Lower leg skin (tissue), 4 donors: ENCODE measurements at regions not wholly inside any gene's neighbourhood (a gene's known extent, or its start where the extent isn't known, plus 50 kb on each side); places are given as distances from the start of the nearest gene placed in this dataset.

Experiments
- DNase-seq, 2 donors: peaks; one replicate each; pipeline ENCODE4 v3.0.0-alpha.2; 2019; ENCODE audit warnings: low spot score in 2 of 2
- H3K4me3 ChIP-seq: fragments of 200-600 bp; sonication (generic); 2 replicates; pipeline ENCODE4 v1.5.1; 2017; ENCODE audit warnings: mild to moderate bottlenecking, low read depth; ENCODE audit not compliant: poor library complexity, severe bottlenecking
- POLR2A ChIP-seq, 2 donors: fragments of 450-650 bp; IDR thresholded peaks; one replicate each; pipeline ENCODE4 v1.6.1; 2016 to 2017; ENCODE audit warnings: antibody characterized with exemption in 2 of 2, mild to moderate bottlenecking in 1 of 2, moderate library complexity in 1 of 2
- WGBS, 2 donors: methylation state at CpG; one replicate each; pipeline ENCODE4 v1.1.5; 2018; 5-methylcytosine and 5-hydroxymethylcytosine counted together
- intact Hi-C: fragments of 100-400 bp; cut with DNase I; formaldehyde crosslinking; loops from one replicate; pipeline ENCODE4 v1.15.0; 2023; ENCODE audit warnings: low total_unique reads
- TF ChIP-seq, protein P1 (sequence below), 3 donors: fragments of 450-650 bp; IDR thresholded peaks; one replicate each; pipeline ENCODE4 v1.5.1; 2016; ENCODE audit warnings: antibody characterized with exemption in 3 of 3, mild to moderate bottlenecking in 3 of 3, moderate library complexity in 2 of 3

DNA sequence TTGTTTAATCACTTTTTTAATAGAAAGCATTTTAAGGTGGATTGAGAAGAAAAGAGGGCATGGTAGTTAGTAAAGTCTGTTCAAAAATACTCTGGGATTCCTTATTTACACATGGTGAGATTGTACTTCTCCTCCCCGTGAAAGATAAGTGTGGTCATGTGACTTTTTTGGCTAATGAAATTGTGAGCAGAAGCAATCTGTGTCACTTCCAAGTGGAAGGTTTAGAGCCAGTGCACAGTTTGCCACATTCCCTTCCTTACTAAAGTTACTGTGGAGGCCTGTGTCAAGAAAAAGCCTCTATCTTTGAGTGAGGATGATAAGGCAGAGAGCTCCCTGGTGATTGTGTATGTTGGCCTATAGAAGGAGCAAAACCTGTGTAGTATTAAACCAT, 471.3 kb downstream of the OMA1 start:
- no peak overlapping the region for H3K4me3 ChIP-seq
- TF ChIP-seq POLR2A (IDR thresholded peaks at IDR 0.05): no peak
- TF ChIP-seq, protein P1, sequence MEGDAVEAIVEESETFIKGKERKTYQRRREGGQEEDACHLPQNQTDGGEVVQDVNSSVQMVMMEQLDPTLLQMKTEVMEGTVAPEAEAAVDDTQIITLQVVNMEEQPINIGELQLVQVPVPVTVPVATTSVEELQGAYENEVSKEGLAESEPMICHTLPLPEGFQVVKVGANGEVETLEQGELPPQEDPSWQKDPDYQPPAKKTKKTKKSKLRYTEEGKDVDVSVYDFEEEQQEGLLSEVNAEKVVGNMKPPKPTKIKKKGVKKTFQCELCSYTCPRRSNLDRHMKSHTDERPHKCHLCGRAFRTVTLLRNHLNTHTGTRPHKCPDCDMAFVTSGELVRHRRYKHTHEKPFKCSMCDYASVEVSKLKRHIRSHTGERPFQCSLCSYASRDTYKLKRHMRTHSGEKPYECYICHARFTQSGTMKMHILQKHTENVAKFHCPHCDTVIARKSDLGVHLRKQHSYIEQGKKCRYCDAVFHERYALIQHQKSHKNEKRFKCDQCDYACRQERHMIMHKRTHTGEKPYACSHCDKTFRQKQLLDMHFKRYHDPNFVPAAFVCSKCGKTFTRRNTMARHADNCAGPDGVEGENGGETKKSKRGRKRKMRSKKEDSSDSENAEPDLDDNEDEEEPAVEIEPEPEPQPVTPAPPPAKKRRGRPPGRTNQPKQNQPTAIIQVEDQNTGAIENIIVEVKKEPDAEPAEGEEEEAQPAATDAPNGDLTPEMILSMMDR (IDR thresholded peaks at IDR 0.05): no peak
- intact Hi-C loops: no loop called here
- DNase-seq: no peak
- WGBS, 2 donors: 15 to 19% methylated on average over 1 of the region's 1 CpG

DNA sequence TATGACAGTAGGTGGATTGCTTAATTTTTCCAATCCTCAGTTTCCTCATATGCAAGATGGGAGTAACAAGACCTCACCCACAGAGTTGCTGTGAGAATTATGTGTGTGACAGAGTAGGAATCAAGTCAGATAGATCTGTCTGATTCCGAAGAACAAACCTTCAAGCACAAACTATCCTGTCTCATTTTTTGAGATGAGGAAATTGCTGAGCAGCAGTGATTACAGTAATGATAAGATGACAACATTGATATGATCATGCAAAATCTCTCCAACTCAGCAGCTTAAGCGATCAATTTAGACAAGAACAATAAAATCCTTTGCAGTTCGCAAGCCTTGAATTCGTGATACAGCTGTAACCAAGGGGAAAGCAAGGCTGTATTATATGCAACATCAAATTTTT, 474.1 kb downstream of the OMA1 start:
- no peak for DNase-seq
- H3K4me3 ChIP-seq: no peak overlapping the region
- intact Hi-C loops: no loop called here
- 66 to 72% methylated on average over 4 of the region's 4 CpGs for WGBS, 2 donors
- TF ChIP-seq, protein P1 (IDR thresholded peaks at IDR 0.05): no peak
- no peak for TF ChIP-seq POLR2A (IDR thresholded peaks at IDR 0.05)

DNA sequence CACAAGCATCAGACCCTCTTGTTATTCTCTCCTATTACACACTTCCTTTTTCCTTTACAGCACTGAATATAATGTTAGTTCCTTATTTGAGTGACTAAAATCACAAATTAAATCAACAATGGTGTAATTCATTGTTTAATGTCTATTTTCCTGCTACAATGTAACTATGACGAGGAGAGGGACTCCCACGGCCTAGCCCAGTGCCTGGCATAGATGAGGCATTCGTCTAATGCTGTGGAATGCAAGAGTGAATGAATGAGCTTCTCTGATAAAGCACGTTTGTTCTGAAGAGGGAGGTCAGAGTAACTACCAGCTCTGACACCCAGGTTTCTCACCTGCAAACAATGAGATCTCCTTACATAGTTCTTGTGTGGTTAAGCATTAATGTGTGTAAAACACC, 479.4 kb downstream of the OMA1 start:
- 74 to 80% methylated on average over 4 of the region's 4 CpGs for WGBS, 2 donors
- TF ChIP-seq POLR2A (IDR thresholded peaks at IDR 0.05): no peak
- TF ChIP-seq, protein P1 (IDR thresholded peaks at IDR 0.05): no peak
- no peak overlapping the region for H3K4me3 ChIP-seq
- intact Hi-C loops: no loop called here
- DNase-seq: no peak

DNA sequence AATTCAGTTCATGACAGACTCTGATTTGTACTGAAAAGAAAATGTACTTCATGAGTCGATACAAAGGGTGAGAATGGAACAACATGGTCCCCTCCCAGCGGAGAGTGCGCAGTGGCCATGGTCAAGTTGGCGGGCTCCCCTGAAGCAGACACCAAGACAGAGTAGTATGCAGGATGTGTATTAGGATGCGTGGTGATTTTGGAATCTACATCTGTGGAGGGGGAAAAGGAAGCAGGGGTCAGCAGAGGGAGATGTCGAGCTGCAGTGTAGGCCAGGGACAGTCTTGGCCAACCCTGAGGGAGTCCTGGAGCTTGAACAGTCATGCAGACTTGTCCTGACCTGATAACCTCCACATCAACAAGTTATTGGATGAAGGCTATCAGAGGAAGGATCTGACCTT, 481.0 kb downstream of the OMA1 start:
- 89% methylated on average over 6 of the region's 6 CpGs for WGBS, 2 donors
- no peak overlapping the region for H3K4me3 ChIP-seq
- intact Hi-C loops: no loop called here
- no peak for DNase-seq
- TF ChIP-seq POLR2A (IDR thresholded peaks at IDR 0.05): no peak
- TF ChIP-seq, protein P1 (IDR thresholded peaks at IDR 0.05): no peak

DNA sequence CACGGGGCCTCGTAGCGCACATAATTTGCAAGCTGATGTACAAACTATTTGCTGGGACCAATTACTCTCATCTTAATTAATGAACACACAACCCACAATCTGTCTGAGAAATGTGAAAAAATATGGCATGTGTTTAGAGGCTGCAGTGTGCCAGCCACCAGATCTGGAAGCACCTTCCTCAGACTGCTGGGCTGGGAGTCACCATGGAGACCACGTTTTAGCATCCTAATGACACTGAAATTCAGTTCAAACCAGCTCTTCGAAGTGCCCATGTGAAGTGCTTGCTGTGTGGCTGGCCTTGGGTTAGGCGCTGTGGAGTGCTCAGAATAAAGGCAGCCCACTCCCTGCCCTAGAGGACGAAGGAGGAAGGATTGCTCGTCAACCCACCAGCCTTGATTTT, 482.4 kb downstream of the OMA1 start:
- no peak for DNase-seq
- TF ChIP-seq POLR2A (IDR thresholded peaks at IDR 0.05): no peak
- TF ChIP-seq, protein P1 (IDR thresholded peaks at IDR 0.05): no peak
- 85 to 89% methylated on average over 8 of the region's 8 CpGs for WGBS, 2 donors
- no peak overlapping the region for H3K4me3 ChIP-seq
- intact Hi-C loops: no loop called here

DNA sequence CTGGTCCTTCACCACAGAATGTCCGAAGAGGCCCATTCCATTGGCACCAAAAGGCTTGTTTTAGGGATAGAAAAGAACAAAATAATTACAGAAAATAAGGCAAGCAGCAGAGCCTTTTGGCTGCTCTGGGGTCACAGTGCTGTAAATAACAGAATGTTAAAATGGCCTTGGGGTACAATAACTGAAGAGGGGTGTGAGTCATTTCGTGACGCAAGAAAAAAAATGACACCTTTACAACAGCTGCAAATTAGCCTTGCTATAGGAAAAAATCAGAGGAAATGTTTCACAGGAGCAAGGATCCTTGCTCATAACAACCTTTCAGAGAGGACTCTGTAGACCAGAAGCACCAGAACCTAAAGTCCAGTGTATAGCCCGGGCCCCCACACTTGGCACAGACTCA, 483.4 kb downstream of the OMA1 start:
- intact Hi-C loops: no loop called here
- no peak for TF ChIP-seq POLR2A (IDR thresholded peaks at IDR 0.05)
- TF ChIP-seq, protein P1 (IDR thresholded peaks at IDR 0.05): no peak

More for the DNA sequence above, 483.4 kb downstream of the OMA1 start:
- H3K4me3 ChIP-seq: no peak overlapping the region
- DNase-seq: no peak
- whole genome bisulfite sequencing, 2 donors: 59 to 74% methylated on average over 4 of the region's 4 CpGs
